ENCODE measurements at regions not wholly inside any gene's neighbourhood (a gene's known extent, or its start where the extent isn't known, plus 50 kb on each side); places are given as distances from the start of the nearest gene placed in this dataset.

- Histone ChIP-seq H3K56ac (ENCODE audit: insufficient read length, low read depth, low read length) (no peak overlapping the region), H3K9ac (ENCODE audit: extremely low read depth, insufficient read length, low read length) (no peak overlapping the region), H3K4me2 (ENCODE audit: insufficient read depth, insufficient read length, low read length) (no peak overlapping the region), H3K4ac (ENCODE audit: low read depth, low read length) (no peak overlapping the region), H3K79me2 (ENCODE audit: insufficient read depth, low read length) (no peaks in the 10 kb centered on the region), H2BK20ac (ENCODE audit: low read depth, low read length, poor library complexity, severe bottlenecking) (no peak overlapping the region), H3K23ac (ENCODE audit: insufficient read length, low read depth, low read length) (no peak overlapping the region), H4K20me1 (ENCODE audit: control insufficient read depth, insufficient read depth, insufficient read length) (no peaks in the 10 kb centered on the region), H2BK12ac (ENCODE audit: insufficient read length, low read depth, low read length) (no peak overlapping the region), H4K8ac (replicated peaks; ENCODE audit: insufficient read length, low read depth, low read length) (no peak overlapping the region), H3K27ac (ENCODE audit: insufficient read length, low read depth, low read length) (no peak overlapping the region), H3K9me3 (ENCODE audit: control insufficient read depth, low read depth, low read length) (no peaks in the 10 kb centered on the region), H3K27me3 (ENCODE audit: insufficient read depth, low read length) (no peaks in the 10 kb centered on the region; the same call in 1 of the 2 replicates), H3K4me1 (ENCODE audit: insufficient read depth, low read length) (no peaks in the 10 kb centered on the region), H3K14ac (ENCODE audit: insufficient read depth, low read length) (no peak overlapping the region), H3T11ph (ENCODE audit: low read length) (no peak overlapping the region), H2BK15ac (ENCODE audit: low read depth, low read length) (no peak overlapping the region), H3K18ac (ENCODE audit: insufficient read length, low read depth, low read length) (no peak overlapping the region), H2AFZ (ENCODE audit: low read length) (no peak overlapping the region), H3K23me2 (ENCODE audit: insufficient read length, low read depth, low read length, poor library complexity, severe bottlenecking) (no peaks in the 10 kb centered on the region), H2BK5ac (ENCODE audit: insufficient read length, low read length) (no peak overlapping the region), H3K79me1 (ENCODE audit: insufficient read depth, low read depth, low read length, poor library complexity, severe bottlenecking) (no peaks in the 10 kb centered on the region), H2AK5ac (ENCODE audit: insufficient read length, low read length) (no peak overlapping the region), H2BK120ac (ENCODE audit: low read depth, low read length, poor library complexity, severe bottlenecking) (no peak overlapping the region), H4K5ac (ENCODE audit: insufficient read length, low read depth, low read length) (no peak overlapping the region), H4K91ac (ENCODE audit: insufficient read length, low read depth, low read length) (no peak overlapping the region)
- peaks cover 0 to 4% of the 10 kb centered on the region in 2 experiments; a peak in 1 of 4 replicates for H3K4me1 Mint-ChIP-seq
- H3K4me3 Mint-ChIP-seq = no peak overlapping the region
- no CpG with 5 or more reads among the region's 7 CpGs for WGBS (ENCODE audit: extremely low coverage, insufficient read length, low lambda C conversion rate)
- H3K27me3 Mint-ChIP-seq (ENCODE audit: low read depth) = peaks cover 3% of the 10 kb centered on the region; the same call in 1 of the 2 replicates
- TF ChIP-seq CTCF (conservative IDR thresholded peaks at IDR 0.05) = no peak
- H3K36me3 Mint-ChIP-seq (ENCODE audit: insufficient read depth in 1 of 3, low read depth in 3 of 3) = no peaks in the 10 kb centered on the region
- H3K27ac Mint-ChIP-seq = no peak overlapping the region
- no peaks in the 10 kb centered on the region for H3K9me3 Mint-ChIP-seq
- no peak for DNase-seq
These were observed 154.0 kb upstream of the GPR12 start for GRCh38 chr13:26914624-26915023.
